HG02588 (cell line): ENCODE measurements at regions not wholly inside any gene's neighbourhood (a gene's known extent, or its start where the extent isn't known, plus 50 kb on each side); places are given as distances from the start of the nearest gene placed in this dataset.

Source experiments
- ATAC-seq: cut with Tn5 transposase; IDR thresholded peaks from one replicate; pipeline ENCODE4 v1.9.1; 2021; ENCODE audit warnings: mild to moderate bottlenecking, moderate library complexity; ENCODE audit not compliant: unreplicated experiment

DNA sequence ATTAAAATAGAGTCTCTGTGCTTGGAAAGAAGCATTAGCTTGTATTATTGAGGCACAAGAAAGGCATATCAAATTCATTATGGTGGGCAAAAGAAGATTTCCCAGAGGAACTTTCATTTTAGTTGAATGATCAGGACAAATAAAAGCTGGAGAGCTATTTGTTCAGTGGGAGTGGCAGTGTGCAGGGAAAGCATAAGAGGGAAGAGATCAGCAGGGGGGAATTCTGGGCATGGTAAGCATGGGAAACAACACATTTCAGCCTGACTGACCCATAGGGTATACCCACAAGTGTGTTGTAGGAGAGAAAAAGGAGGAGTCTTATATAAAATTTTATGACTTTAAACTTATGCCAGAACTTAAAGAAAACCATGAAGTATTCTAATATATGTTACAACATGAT is 167.7 kb upstream of the RASA1 start:
- ATAC-seq, result no peak

DNA sequence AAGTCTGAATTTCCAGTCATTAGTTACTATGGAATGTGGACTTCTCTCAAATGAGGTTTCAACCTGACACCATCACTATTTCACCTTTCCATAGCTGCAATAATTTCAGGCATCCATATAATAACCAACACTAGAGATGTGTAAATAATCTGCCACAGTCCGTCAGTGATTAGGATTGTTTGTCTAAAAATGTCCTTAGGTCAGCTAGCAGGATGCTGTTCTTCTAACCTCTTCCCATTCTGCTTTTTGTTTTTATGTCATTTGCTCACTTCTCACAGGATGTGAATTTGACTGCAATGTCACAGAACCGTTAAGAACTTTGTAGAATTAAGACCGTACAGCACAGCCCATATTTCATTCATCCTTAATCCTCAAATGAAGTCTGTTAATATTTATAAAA is 166.4 kb upstream of the RASA1 start:
- no peak for ATAC-seq

DNA sequence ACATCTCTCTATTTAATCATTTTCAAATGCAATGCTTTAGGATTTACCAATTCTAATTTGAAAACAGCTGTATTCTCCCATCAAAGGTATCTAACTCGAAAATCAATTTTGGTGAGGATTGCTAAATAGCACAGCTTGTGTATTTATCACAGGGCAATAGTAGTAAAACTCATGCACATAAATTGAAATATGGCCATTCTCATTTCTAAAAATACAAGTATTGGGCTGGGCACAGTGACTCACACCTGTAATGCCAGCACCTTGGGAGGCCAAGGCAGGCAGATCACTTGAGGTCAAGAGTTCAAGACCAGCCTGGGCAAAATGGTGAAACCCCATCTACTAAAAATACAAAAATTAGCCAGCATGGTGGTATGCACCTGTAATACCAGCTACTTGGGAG is 164.8 kb upstream of the RASA1 start:
- ATAC-seq, result no peak

DNA sequence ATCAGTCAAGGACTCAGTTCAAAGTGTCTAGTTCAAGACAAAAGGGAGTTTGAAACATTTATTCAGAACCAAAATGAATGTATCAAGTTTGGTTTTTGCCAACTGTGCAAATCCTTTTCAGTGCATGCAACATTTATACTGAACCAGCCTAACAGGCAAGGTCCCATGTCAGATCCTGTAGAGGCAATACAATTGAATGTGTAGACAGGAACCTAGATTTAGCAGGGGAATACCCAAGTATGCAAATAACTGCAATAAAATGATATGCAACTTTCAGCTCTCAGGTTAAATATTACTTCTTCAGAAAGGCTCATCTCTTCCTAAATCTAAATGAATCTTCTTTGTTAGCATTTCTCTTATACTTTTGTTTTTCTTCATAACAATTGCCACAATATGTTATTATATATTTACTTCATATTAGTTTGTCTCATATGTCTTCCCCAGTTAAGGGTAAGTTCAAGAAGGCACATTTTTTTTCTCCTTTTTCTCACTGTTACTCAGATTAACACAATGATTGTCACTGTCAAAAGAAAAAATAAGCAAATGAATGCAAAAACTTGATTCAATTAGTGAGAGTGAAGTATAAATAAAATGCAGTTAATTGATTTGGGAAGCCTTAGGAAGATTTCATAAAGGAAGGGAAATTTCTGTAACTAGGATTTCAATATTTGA is 163.9 kb upstream of the RASA1 start:
- peak; percentile 86 for ATAC-seq

DNA sequence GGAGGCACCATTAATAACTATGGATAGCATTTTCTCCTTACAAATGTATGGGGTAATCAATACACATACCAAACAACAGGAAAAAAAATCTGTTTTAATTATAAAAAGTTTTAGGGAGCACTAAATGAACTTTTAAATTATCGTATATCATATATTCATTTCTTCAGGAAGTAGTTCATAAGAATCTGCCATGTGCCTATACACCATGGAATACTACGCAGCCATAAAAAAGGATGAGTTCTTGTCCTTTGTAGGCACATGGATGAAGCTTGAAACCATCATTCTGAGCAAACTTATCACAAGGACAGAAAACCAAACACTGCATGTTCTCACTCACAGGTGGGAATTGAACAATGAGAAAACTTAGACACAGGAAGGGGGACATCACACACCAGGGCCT is 162.1 kb upstream of the RASA1 start:
- no peak for ATAC-seq

DNA sequence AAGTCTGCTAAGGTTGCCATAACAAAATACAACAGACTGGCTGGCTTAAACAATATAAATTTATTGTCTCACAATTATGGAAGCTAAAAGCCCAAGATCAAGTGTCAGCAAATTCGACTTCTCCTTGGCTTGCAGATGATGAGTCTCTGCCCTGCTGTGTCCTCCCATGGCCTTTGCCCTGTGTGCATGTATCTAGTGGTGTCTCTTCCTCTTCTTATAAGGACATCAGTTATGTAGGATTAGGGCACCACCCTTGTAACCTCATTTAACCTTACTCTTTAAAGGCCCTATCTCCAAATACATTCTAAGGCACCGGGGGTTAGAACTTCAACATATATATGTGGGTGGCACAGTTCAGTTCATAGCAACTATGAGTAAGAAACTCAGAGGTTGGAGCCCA is 157.9 kb upstream of the RASA1 start:
- ATAC-seq, result no peak

DNA sequence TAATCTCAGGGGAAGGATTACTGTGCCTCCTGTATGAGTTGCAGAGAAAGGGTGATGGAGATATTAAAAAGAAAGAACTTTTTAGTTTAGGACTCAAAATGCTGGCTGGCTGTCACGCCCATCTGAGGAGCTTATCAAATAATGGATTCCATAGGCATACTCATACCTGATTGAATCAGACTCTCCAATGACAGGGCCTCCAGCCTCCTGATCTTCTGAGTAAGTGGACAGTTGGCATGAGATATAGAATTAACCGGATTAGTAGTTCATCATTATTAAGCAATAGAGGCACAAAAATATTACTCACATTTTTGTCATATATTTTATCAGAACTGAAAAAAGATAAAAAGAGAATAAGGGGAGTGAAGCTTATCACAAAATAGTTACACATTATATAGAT is 157.0 kb upstream of the RASA1 start:
- no peak for ATAC-seq

DNA sequence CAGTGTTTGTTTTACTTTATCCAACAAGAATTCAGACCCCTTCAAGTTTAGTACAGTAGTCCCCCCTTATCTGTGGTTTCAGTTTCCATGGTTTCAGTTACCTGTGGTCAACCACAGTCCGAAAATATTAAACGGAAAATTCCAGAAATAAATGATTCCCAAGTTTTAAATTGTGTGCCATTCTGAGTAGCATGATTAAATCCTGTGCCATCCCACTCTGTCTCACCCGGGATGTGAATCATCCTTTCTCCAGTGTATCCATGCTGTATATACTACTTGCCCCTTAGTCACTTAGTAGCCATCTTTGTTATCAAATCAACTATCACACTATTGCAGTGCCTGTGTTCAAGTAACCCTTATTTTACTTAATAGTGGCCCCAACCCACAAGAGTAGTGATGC is 153.8 kb upstream of the RASA1 start:
- no peak for ATAC-seq

DNA sequence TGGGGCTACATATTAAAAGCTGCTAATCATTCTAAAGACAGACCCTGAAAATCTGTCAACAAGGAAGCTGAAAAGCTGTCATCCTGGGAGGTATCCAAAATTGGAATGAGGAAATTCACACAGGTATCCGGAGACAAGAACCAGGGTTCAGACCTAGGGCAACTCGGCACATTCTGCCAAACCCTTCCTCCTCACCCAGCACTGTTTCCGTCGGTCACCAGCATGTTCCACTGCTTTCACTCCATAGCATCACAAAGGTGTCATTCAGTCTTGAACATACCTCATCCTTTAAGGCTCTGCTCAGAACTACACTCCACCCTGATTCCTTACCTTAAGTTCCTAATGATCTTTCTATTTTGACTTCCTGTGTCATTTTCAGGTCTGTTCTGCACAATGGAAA is 153.1 kb upstream of the RASA1 start:
- no peak for ATAC-seq

DNA sequence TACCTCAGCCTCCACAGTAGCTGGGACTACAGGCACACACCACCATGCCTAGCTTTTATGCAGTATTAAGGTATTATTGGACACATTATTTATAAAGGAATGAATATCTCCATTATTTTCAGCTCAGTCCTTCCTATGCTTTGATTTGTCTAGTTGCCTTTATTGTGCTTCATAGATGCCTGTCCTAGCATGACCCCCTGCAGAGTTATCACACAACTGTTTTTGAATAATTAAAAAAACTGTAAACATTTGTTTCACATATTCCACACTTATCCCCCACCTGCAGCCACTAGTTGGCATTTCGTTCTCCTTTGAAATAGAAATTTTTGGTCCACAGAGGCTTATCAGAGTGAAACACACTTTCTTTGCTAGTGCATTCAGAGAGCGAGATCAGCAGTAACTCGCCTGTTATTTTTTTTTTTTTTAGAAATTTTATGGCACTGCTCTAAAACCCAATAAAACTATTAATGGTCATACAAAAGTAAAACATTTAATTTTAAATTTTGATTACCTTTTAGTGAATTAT is 151.8 kb upstream of the RASA1 start:
- ATAC-seq, result no peak

DNA sequence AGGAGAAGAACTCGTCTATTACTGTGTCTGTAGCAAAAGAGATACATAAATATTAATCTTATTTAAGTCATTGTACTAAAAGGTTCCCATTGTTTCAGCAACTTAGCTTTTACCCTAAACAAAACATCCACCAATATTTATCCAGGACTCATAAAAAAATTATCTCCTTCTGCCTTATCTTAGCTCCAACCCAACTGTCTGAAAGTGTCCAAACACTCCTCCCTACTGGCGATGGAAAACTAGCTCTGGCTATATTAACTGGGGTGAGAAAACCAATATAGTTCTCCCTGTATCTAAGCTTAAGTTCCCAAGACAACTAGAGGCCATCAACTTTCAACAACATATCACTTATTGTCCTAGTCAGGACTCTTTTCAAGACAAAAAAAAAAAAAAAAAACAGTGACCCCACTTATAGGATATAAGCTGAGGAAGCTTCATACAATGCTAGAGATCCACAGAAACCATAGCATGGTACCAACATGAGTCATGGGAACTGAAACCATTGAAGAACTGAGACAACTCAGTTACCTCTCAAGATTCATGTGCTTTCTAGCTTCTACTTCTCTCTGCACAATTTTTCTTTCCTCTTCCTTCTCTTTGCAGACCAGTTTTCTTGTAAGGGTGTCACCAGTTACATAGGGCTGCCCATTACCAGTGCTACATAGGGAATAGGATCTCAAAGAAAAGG is 150.7 kb upstream of the RASA1 start:
- peak; percentile 88 for ATAC-seq

DNA sequence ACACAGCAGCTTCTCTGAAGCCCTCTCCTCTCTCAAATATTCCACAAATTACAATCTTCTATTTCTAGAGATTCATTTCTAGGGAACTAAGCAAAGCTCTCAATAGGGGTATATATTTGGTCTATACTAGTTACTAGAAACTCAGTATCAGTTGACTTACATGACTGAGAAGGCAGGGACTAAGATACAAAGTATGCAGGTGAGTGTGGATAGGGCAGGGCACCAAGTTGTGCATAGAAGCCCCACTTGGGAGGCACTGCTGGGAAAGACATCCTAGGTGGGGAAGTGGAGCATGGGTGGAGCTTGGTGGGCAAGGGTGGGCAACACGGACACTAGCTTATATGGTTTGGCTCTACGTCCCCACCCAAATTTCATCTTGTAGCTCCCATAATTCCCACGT is 148.1 kb upstream of the RASA1 start:
- ATAC-seq, result no peak

DNA sequence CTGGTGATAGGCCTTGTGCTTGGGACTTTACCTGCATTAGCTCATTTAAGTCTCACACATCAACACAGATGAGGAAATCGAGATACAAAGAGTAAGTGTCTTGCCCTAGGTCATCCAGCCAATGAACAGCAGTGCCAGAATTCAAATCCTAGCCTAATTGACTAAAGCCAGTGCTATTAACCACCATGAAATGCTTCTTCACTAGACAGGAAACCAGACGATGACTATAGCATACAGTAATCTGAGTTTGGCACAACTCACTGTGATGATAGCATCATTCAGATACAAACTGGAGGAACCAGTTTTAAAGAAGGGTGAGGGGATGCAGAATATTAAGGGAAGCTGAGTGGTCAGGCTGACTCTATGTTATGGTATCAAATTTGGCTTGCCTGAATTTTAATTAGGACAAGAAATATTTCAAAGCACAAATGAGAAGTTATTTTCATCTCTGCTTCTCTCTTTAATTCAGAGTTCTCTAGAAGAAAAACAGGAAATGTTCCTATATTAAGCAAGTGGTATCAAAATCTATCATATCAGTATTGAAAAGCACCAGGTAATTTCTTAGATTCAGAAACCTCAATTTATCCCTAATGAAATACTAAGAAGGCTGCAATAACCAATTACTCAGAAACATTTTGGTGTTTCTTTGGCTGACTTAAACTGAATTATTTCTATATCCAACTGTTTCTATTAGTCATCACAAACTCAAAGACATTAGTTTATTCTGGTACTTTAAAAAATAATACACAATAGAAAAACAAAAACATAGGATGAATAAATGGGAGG is 147.0 kb upstream of the RASA1 start:
- ATAC-seq, result no peak

DNA sequence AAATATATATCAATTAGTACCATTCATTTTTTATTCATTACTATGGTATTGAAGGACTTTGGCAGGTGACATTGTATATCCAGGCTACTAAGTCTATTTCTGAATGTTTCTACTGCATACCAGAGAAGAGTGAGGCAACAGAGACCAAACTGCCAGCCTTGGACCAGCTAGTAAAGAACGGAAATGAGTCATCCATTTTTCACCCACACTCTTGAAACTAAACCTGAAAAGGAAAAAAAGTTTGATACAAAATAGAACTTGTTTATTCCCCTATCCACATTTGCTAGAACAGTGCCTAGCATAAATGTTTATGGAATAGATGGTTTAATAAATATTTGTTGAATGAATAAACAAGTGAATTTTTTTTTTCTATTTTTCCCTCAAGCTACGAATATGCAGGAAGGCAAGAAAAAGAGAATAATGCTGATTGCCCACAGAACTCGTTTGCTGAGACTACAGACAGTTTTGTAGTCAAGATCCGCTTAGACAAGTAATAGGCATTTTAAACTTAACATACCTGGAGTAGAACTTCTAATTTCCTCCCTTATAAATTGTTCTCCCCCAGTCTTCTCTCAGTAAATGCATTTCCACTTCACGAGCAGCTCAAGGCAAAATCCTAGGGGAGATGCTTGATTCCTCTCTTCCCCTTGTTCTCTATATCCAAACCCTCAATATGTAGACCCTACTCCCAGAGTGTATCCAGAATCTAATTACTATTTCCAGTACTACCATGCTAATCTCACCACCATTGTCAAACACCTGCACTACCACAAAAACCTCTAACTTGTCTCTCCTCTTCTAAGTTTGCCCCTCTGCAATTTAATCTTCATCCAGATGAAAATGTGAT is 146.2 kb upstream of the RASA1 start:
- ATAC-seq, result peak; percentile 85

DNA sequence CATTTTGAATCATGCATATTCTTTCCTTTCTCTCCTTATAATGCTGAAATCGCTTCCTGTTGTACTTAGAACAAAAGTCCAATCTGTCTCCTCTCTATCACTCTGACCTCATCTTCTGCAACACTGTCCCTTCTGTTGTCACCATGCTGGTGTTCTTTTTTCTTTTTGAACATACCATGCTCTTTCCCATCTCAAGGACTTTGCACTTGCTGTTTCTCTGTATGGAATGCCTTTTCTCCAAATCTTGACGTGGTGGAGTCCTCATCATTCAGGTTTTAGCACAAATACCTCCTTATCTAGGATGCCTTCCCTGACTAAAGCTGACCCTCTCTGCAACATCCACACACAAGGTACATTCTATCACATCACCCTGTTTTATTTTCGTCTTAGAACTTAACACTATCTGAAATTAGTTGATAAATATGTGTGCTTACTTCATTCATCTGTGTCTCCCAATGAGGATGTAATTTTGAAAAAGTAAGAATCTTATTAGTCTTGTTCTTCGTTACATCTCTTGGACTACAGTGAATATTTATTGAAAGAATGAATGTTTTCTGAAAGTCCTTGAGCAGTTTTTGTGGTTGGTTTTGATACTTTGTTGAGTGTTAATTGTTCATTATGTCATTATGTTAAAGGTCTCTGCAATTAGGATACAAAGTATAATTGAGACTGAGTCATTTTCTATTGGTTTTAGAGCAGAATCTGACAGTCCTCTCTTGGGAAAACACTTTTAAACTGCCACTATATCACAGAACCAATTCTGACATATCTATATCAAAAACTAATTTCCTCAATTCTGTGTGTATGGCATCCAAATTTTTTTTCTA is 145.3 kb upstream of the RASA1 start:
- ATAC-seq, result no peak

DNA sequence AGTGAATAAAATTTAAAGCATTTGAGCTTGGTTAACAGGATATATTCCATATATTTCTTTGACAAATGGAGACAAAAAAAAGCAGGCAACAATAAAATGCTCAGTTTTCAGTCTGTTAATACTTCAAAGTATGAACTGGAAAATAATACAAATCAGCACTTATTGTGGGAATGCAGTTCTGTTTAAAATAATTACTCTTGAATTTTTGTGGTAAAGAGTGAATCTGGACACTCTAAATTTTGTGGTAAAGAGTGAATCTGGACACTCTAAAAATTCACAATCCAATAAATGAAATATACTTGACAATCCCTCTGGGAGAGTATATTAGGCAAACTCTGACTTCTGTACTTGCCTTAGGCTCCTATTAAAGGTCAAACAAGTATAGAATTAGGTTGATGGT is 141.9 kb upstream of the RASA1 start:
- no peak for ATAC-seq

DNA sequence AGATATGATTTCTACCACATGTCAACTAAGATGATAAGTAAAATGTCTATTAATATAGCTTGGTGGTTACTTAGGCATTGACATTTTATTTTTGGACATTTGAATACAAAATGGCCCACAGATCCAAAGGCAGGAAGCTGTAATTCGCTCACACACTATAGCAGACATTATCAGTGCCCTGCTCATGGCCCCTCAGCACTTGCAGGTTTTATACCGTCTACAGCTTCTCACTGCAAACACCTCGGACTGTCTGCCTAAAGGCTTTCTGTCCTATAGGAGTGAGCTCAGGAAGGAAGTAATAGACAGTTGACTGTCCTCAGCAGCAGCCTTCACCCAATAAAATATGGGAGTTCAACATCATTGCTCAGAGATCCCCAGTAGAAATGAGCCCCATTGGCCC is 140.8 kb upstream of the RASA1 start:
- ATAC-seq, result no peak

DNA sequence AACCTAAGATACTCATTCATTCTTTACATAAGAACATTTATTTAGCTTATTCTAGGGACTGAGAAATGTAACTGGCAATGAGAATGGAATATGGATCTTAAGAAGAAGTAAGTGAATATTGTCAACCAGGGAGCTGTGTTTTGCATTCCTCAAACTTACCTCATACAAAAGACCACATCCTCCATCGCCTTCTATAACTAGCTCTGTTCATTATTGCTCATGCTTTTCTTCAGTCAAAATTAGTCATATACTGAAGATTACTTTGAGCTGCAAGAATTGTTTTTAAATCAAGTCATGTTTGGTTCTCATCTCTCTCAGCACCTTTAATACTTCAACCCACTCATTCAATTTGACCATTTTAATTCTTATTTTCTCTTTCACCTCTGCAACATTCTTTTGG is 140.3 kb upstream of the RASA1 start:
- no peak for ATAC-seq

DNA sequence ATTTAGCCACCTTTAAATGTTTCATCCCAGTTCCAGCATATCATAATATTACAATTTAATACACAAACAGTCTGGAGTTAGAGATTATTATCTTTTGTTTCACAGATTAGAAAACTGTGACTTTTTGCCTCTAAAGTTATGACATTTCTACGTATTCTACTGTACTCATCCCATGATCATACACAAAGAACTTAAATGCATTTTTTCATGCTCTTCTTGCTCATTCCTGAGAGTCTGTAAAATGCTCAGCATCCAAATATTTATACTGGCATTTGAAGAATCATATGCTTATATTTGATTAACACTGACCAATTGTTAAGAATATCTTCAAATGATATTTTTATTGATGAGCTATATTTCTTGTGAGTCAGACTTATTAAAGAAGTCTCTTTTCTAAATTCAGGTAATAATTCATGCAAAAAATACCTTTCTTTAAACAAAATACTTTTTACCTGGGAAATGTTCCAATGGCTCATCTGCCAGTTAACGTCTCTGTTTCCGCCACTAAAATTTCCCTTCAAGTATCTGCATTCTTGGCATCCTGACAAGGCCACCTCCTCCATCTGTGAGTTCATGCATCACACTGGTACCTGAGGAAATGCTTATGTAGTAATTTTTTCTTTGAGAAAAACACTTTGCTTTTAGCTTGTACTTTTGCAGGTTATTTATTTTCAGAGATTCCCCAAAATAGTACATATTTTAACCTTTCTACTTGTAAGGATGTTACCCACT is 139.6 kb upstream of the RASA1 start:
- no peak for ATAC-seq
